ENCODE measurements at regions not wholly inside any gene's neighbourhood (a gene's known extent, or its start where the extent isn't known, plus 50 kb on each side); places are given as distances from the start of the nearest gene placed in this dataset.

GRCh38 chr14:65238456-65238855 lies 136.1 kb upstream of the MAX start (continued):
- TF ChIP-seq ATF7 (IDR thresholded peaks at IDR 0.05): no peak
- TF ChIP-seq ATF7 (CRISPR knock-in tag; IDR thresholded peaks at IDR 0.05): no peak
- no peak for TF ChIP-seq ZNF253 (CRISPR knock-in tag; IDR thresholded peaks at IDR 0.05; ENCODE audit: borderline replicate concordance)
- no peak for TF ChIP-seq PAWR (CRISPR knock-in tag; IDR thresholded peaks at IDR 0.05; ENCODE audit: borderline replicate concordance)
- no peak for TF ChIP-seq ZNF597 (CRISPR knock-in tag; IDR thresholded peaks at IDR 0.05)
- TF ChIP-seq PREB (CRISPR knock-in tag; IDR thresholded peaks at IDR 0.05): no peak
- TF ChIP-seq HDAC2 (CRISPR knock-in tag; IDR thresholded peaks at IDR 0.05): 0 out of 2 replicates have a peak, but pooled peaks have one; percentile 20
- TF ChIP-seq ATF2 (CRISPR knock-in tag; IDR thresholded peaks at IDR 0.05): no peak
- no peak for TF ChIP-seq ZBTB33 (CRISPR knock-in tag; IDR thresholded peaks at IDR 0.05)
- TF ChIP-seq NFRKB (IDR thresholded peaks at IDR 0.05): no peak
- TF ChIP-seq STAT6 (CRISPR knock-in tag; IDR thresholded peaks at IDR 0.05; ENCODE audit: borderline replicate concordance): no peak
- TF ChIP-seq ZC3H13 (CRISPR knock-in tag; IDR thresholded peaks at IDR 0.05): no peak
- TF ChIP-seq GLI4 (CRISPR knock-in tag; IDR thresholded peaks at IDR 0.05; ENCODE audit: borderline replicate concordance): no peak
- TF ChIP-seq SIX4 (CRISPR knock-in tag; IDR thresholded peaks at IDR 0.05): no peak
- peak; percentile 29; the same call in 1 of the 2 replicates for TF ChIP-seq CEBPG (CRISPR knock-in tag; IDR thresholded peaks at IDR 0.05)
- 0 out of 2 replicates have a peak, but pooled peaks have one; percentile 48 for TF ChIP-seq NR2F2 (IDR thresholded peaks at IDR 0.05; ENCODE audit: borderline replicate concordance, low read depth)
- TF ChIP-seq ASH2L (IDR thresholded peaks at IDR 0.05; ENCODE audit: insufficient read length, low read depth, low read length): no peak
- TF ChIP-seq ZNF33A (CRISPR knock-in tag; IDR thresholded peaks at IDR 0.05; ENCODE audit: borderline replicate concordance): no peak
- TF ChIP-seq CHD4 (IDR thresholded peaks at IDR 0.05; ENCODE audit: borderline replicate concordance, low read length): no peak
- TF ChIP-seq ZSCAN25 (CRISPR knock-in tag; IDR thresholded peaks at IDR 0.05): no peak
- no peak for TF ChIP-seq ZHX1 (CRISPR knock-in tag; IDR thresholded peaks at IDR 0.05; ENCODE audit: low read depth)
